ENCODE measurements at regions not wholly inside any gene's neighbourhood (a gene's known extent, or its start where the extent isn't known, plus 50 kb on each side); places are given as distances from the start of the nearest gene placed in this dataset.

DNA sequence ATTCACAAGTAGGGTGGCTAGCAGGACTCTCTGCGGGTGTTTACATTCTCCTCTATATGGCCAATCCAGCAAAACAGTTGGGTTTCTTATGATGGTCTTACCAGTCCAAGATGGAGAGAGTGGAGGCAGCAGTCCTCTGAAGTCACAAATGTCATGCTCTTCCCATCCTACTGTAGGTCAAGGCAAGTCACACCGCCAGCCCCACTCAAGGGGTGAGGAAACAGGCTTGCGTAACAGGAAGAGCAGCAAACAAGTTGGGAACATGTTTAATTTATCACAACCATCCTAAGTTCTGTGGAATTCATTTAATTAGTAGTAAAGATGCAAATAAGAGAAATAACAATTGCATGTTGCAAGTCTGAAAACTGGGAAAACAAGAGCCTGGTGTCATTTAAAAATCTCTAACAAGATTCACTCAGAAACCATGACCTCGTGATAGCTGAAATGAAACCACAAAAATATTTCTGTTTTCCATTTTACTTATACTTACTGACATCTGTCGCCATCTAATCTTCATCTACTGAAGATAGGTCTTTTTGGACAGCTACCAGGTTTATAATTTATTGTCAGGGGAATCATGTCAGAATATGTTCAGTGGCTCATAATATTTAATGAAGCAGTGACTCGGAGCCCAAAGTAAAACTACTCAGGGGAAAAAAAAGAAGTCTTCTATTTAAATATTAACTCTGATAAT is 349.1 kb upstream of the FMN2 start:
- Mint-ChIP-seq H3K27ac (ENCODE audit: unreplicated experiment) (no peak overlapping the region), H3K27me3 (ENCODE audit: unreplicated experiment) (peaks cover 3% of the 10 kb centered on the region), H3K4me1 (ENCODE audit: low read depth, unreplicated experiment) (no peaks in the 10 kb centered on the region), H3K9me3 (ENCODE audit: unreplicated experiment) (no peaks in the 10 kb centered on the region), H3K4me3 (ENCODE audit: unreplicated experiment) (no peak overlapping the region), H3K36me3 (ENCODE audit: unreplicated experiment) (no peaks in the 10 kb centered on the region)
- TF ChIP-seq, protein P1, sequence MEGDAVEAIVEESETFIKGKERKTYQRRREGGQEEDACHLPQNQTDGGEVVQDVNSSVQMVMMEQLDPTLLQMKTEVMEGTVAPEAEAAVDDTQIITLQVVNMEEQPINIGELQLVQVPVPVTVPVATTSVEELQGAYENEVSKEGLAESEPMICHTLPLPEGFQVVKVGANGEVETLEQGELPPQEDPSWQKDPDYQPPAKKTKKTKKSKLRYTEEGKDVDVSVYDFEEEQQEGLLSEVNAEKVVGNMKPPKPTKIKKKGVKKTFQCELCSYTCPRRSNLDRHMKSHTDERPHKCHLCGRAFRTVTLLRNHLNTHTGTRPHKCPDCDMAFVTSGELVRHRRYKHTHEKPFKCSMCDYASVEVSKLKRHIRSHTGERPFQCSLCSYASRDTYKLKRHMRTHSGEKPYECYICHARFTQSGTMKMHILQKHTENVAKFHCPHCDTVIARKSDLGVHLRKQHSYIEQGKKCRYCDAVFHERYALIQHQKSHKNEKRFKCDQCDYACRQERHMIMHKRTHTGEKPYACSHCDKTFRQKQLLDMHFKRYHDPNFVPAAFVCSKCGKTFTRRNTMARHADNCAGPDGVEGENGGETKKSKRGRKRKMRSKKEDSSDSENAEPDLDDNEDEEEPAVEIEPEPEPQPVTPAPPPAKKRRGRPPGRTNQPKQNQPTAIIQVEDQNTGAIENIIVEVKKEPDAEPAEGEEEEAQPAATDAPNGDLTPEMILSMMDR (IDR thresholded peaks at IDR 0.05; ENCODE audit: partially characterized antibody, unreplicated experiment) = no peak
- DNase-seq = no peak

DNA sequence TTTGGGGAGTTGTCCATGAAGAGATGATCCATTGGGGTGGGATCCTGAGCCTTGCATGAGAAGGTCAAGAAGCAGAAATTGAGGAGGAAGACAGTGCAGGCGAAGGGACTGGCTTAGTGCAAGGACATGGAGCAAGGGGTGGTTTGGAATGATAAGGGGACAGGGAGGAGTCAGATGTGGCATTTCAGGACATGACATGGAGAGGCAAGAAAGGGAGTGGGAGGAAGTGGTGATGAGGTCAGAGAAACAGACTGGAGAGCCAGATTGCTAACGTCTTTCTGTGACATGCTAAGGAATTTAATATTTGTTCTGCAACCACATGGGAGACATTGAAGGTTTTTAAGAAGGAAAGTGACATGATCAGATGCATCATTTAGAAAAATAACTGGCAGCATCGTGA is 346.8 kb upstream of the FMN2 start:
- TF ChIP-seq, protein P1 (IDR thresholded peaks at IDR 0.05; ENCODE audit: partially characterized antibody, unreplicated experiment) = no peak
- Mint-ChIP-seq H3K4me3 (ENCODE audit: unreplicated experiment) (no peak overlapping the region), H3K27me3 (ENCODE audit: unreplicated experiment) (peaks cover 3% of the 10 kb centered on the region), H3K9me3 (ENCODE audit: unreplicated experiment) (no peaks in the 10 kb centered on the region), H3K36me3 (ENCODE audit: unreplicated experiment) (no peaks in the 10 kb centered on the region), H3K4me1 (ENCODE audit: low read depth, unreplicated experiment) (no peaks in the 10 kb centered on the region), H3K27ac (ENCODE audit: unreplicated experiment) (no peak overlapping the region)
- DNase-seq = no peak

DNA sequence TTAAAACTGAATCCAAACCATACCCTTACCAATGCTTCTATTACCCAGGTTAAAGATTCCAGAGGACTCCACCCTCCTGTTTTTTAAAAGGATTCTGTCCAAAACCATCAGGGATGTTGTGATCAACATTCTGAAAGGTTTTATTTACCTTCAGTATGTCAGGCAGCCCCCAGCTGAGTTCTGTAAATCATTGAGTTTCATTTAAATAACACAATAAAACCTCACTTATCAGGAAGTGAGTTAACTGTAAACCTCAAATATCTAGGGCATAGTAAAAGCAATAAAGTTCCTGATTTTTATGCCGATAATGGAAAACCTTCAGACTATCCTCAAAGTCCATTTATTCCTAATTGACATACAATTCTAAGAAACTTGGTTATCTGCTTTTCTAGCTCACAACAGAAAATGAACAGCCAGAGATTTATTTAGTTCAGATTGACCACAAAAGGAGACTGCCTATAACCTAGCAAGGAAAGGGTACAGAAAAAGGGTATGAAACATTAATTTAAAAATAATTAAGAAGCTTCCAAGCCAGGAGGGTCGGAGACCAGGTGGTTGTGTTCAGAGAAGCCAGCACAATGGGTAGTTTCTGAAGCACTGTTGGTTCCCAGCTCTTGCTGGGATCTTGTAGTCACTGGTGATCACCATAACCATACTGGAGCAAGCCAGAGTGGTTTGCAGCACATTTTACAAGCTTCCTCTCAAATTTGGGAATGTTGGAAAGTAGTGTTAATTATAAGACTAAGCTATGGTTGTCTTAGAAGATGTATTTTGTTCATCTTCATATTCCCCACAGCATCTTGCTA is 336.4 kb upstream of the FMN2 start:
- Mint-ChIP-seq H3K27ac (ENCODE audit: unreplicated experiment) (no peak overlapping the region), H3K9me3 (ENCODE audit: unreplicated experiment) (no peaks in the 10 kb centered on the region), H3K27me3 (ENCODE audit: unreplicated experiment) (no peaks in the 10 kb centered on the region), H3K4me3 (ENCODE audit: unreplicated experiment) (no peak overlapping the region), H3K4me1 (ENCODE audit: low read depth, unreplicated experiment) (no peaks in the 10 kb centered on the region), H3K36me3 (ENCODE audit: unreplicated experiment) (no peaks in the 10 kb centered on the region)
- no peak for DNase-seq
- TF ChIP-seq, protein P1 (IDR thresholded peaks at IDR 0.05; ENCODE audit: partially characterized antibody, unreplicated experiment) = no peak

DNA sequence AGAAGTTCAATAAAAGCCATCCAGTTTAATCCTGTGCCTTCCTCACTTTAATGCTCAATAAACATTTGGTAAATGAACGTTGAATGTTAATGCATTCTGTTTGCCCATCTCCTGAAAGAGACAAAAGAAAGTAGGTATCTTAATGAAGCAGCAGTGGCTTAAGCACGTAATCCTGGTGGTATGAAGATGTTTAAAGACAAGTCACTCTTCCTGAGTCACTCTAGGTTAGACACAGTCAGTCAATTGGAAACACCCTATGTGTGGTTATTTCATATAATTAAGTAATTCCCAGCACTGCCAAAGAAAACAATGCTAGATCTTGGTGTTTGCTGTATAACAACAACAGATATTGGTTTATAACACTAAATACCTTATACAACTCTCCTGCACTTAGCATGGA is 334.0 kb upstream of the FMN2 start:
- H3K9me3 Mint-ChIP-seq (ENCODE audit: unreplicated experiment) = no peaks in the 10 kb centered on the region
- H3K4me1 Mint-ChIP-seq (ENCODE audit: low read depth, unreplicated experiment) = peaks cover 10% of the 10 kb centered on the region
- no peaks in the 10 kb centered on the region for H3K36me3 Mint-ChIP-seq (ENCODE audit: unreplicated experiment)
- peaks cover 2% of the 10 kb centered on the region for H3K27me3 Mint-ChIP-seq (ENCODE audit: unreplicated experiment)
- H3K27ac Mint-ChIP-seq (ENCODE audit: unreplicated experiment) = no peak overlapping the region
- TF ChIP-seq, protein P1 (IDR thresholded peaks at IDR 0.05; ENCODE audit: partially characterized antibody, unreplicated experiment) = no peak
- DNase-seq = no peak
- no peak overlapping the region for H3K4me3 Mint-ChIP-seq (ENCODE audit: unreplicated experiment)

DNA sequence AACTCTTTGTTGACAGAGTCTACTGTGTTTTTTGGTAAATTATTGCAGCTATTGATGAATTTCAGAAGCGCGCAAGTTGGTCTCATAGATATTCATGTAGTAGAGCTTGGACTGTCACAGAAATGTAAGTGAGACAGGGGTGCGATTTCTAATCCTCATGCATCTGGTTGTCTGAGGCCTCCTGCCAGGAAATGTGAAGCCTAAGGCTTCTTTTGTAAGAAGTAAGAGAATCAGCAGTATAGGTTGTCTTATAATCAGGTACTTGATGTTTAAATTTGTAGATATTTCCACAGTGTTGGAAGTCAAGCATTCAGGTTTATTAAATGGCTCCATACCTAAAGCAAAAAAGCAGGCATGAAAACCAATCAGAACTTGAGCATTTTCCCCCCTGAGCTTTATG is 332.9 kb upstream of the FMN2 start:
- Mint-ChIP-seq H3K36me3 (ENCODE audit: unreplicated experiment) (no peaks in the 10 kb centered on the region), H3K4me1 (ENCODE audit: low read depth, unreplicated experiment) (peaks cover 10% of the 10 kb centered on the region), H3K27me3 (ENCODE audit: unreplicated experiment) (peaks cover 2% of the 10 kb centered on the region), H3K4me3 (ENCODE audit: unreplicated experiment) (no peak overlapping the region), H3K27ac (ENCODE audit: unreplicated experiment) (no peak overlapping the region), H3K9me3 (ENCODE audit: unreplicated experiment) (no peaks in the 10 kb centered on the region)
- TF ChIP-seq, protein P1 (IDR thresholded peaks at IDR 0.05; ENCODE audit: partially characterized antibody, unreplicated experiment) = no peak
- DNase-seq = no peak

Measured in glutamatergic neuron (in vitro differentiated cells).